ENCODE measurements at regions not wholly inside any gene's neighbourhood (a gene's known extent, or its start where the extent isn't known, plus 50 kb on each side); places are given as distances from the start of the nearest gene placed in this dataset.

DNA sequence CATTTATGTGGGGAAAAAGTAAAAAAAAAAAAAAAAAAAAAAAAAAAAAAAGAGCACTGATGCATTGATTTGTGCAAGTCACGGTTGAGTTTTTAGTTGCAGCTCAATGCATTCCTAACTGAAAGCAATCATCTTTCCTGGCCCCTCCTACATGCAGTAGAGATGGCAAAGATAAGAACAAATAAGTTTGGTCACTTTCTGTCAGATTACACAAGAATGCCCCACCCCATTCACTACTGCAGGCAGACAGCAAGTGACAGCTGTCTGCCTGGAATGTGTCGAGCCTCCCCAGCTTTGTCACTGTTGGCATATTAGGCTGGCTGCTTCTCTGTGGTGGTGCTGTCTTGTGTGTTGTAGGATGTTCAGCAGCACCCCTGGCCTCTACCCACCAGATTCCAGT, 243.5 kb downstream of the FOXL1 start:
- no peak for DNase-seq (ENCODE audit: low read depth in 4 of 4, low spot score in 2 of 4)

DNA sequence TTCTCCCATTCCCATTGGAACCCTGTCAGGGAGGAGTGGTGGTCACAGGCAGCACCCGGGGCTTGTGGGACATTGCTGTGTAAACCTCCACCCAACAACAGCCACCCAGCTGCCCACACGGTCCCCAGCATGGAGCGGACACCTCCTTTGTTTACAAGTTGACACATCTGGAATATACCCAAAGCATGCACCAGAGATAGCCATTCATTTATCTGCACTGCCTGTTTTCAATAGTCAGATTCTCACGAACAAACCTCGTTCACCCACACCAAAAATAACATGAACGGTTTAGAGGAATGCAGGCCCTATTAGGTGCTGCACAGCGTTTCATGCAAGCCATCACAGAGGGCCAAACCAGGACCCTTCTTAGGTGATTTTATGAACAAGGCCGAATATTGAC, 244.8 kb downstream of the FOXL1 start:
- no peak for DNase-seq (ENCODE audit: low read depth in 4 of 4, low spot score in 2 of 4)

DNA sequence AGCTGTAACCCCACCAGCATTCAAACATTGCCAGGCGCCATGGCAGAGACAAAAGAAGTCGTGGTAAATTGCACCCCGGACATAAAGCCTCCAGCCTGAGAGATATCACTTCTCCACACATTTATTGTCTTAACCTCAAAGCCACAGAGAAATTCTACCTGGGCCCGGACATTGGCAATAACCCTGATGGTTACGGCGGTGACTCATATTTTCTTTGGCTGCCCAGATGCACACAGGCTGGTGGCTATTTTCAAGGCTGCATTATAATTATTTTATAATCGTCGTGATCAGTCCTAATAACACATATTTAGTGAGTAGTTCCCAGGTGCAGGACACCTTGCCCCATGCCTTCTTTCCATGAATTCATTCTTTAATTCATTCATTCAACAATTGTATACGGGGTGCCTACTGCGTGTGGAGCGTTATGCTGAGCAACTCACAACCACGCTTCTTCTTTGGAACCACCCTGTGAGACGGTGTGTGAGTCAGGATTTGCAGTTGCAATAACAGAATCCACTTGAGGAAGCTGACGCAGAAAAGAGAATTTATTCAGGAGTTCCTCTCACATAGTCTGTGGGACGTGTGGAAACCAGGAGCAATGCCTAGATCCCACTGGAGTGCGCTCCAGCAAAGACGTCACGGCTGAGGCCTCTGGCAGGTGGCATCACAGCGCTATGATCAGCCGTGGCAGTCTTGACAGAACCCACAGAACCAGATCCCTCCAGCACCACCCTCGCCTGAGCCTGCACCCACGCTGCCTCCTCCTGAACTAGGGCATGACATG, 245.7 kb downstream of the FOXL1 start:
- no peak for DNase-seq (ENCODE audit: low read depth in 4 of 4, low spot score in 2 of 4)

DNA sequence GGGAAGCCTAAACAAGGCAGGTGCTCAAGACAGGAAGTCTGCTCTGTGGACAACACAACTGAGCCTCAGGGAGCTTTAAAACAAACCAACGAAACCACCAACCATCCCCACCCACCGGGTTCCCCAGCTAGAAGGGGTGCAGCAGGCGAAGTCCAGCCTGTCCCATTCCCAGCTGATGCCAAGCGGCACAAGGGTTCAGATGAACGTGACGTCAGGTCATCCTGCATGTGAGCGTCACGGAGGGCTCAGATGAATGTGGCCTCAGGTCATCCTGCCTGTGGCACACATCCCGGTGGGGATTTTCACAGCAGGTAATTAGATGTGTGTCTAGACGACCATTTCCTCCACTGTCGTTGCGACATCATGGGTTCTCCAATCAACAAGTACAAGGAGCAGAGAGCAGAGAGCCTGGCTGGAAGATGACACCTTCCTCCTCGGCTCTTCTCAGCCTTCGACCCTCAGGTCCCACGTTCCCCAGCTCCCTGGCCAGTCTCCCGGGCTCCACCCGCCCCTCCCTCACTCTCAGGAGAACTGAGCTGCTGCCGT, 246.5 kb downstream of the FOXL1 start:
- no peak for DNase-seq (ENCODE audit: low read depth in 4 of 4, low spot score in 2 of 4)

DNA sequence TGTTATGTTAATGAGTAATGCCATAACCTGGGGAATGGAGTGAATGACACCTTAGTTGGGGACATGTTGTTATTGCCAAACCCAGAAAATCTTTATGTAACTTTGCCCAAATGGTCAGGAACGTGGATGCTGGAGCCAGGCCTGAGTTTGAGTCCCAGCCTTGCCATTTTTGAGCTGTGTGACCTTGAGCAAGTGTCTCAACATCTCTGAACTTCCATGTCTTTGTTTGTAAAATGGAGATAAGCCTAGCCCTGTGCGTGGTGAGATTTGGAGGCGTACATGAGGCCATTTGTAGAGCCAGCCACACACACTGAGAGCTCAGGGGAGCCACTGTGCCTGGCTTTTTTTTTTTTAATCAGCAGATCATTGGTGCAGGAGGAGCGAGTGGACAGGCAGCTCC, 247.3 kb downstream of the FOXL1 start:
- no peak for DNase-seq (ENCODE audit: low read depth in 4 of 4, low spot score in 2 of 4)

DNA sequence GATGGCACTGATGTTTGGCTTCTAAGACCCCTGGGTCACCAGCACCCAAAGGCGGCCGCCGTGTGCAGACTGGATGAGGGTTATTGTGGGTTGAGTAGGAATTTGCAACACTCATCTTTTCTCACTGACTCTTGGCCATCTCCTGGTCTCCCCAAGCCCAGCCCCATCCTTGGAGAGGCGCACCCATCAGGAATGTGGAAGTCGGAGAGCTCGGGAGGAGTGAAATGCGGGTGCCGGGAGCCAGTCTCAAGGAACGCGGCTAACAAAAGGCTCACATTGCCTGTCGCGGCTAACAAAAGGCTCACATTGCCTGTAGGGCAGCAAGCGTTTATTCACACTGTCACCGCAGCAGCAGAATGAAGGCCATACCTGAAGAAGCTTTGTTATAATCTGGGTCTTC, 248.6 kb downstream of the FOXL1 start:
- DNase-seq (ENCODE audit: low read depth in 4 of 4, low spot score in 2 of 4), result no peak

DNA sequence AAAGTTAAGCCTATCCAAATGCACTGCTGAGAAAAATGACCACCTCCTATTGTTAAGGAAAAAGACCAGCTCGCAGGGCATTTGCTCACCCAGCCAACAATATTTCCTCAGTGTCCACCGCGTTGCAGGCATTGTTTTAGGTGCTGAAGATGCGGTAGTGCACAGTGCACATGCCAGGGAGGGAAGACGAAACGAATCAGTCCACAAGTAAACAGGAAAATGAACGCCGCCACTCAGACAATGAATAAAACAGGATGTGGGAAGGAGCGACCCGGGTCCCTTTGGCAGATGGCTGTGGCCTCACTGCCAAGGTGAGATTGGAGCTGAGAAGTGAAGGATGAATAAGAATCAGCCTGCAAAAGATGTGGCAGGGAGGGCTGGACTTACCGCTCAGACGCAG, 249.2 kb downstream of the FOXL1 start:
- DNase-seq (ENCODE audit: low read depth in 4 of 4, low spot score in 2 of 4), result no peak

DNA sequence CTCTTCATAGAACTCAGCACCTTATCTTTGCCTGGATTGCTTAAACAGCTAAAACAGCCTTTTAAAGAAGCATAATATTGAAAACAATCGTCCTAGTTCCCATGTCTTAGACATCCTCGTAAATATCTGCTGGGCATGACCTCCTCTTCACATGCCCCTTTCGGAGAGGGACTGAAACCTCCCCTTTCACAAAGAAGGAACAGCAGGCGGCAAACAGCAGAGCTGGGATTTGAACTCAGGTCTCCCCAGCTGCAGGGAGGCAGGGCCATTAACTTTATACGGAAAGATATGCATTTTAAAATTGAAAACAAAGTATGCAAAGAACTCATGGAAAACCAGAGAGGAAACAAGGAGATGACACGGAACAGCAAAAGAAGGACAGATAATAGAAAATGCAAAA, 249.9 kb downstream of the FOXL1 start:
- no peak for DNase-seq (ENCODE audit: low read depth in 4 of 4, low spot score in 2 of 4)

DNA sequence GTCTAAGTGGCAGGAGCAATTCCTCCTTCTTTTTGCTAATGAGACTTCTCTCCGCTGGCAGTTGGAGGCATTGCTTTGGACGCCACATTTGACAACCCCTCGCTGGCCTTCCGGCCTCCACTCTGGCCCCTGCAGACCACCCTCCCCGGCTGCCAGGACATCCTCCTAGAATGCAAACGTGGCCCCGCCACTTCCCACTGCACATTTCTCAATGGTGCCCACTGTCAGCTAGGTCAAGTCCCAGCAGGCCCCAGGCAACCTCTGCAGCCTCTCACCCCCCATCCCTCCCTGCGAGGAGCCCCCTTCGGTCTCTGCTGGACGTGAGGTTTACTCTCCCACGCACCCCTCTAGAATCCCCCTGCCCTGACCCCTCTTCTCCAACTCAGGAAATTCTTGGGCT, 250.3 kb downstream of the FOXL1 start:
- no peak for DNase-seq (ENCODE audit: low read depth in 4 of 4, low spot score in 2 of 4)

DNA sequence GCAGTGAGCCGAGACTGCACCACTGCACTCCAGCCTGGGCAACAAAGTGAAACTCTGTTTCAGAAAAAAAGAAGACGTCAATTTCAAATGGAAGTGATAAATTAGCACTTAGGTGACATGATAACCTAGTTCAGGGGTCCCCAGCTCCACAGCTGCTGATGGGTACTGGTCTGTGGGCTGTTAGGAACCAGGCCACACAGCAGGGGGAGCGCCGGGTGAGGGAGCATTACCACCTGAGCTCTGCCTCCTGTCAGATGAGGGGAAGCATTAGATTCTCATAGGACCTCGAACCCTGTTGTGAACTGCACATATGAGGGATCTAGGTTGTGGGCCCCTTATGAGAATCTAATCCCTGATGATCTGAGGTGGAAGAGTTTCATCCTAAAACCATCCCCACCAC, 253.0 kb downstream of the FOXL1 start:
- DNase-seq (ENCODE audit: low read depth in 4 of 4, low spot score in 2 of 4), result no peak

DNA sequence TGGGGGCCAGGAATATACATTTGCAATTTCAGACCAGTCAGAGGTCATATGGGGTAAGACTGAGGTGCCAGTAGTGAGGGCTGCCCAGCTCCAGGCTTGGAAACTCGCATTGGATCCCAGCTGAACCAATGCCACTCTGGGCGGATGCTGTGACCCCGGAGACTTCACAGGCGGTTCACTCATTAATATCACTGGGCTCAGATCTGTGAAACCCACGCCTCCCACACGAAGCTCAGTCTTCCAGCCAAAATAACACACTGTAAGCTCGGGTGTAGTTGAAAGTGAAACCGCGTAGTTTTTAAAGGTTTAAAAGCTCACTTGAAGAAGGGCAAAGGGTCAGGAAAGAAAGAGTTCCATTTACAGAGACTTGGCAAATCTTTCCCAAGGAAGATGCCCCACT, 254.8 kb downstream of the FOXL1 start:
- no peak for DNase-seq (ENCODE audit: low read depth in 4 of 4, low spot score in 2 of 4)

DNA sequence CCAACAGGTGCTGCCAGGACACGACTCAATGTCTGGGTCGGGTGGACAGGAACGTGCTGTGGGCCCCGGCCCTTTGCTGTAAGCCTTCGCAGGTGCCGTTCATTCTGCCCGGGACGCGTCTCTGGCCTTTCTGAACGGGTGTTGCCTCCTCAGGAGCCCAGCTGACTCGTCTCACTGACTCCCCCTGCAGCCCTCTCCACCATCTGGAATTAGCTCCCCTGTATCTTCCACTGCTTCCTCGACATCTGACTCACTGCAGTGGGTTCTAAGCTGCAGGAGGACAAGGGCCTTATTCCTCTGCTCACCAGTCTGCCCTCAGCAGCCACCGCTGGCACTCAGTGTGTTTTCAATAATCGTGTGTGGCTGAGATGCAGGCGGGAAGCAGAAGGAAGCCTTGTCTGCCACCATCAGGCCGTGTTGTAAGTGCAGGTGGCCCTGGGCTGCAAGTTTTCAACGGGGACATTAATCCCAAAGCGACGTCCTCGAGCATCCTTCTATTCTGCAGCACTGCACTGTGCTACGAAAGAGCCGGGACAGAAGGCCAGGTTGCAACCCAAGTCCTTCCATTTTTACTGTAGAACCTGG, 256.2 kb downstream of the FOXL1 start:
- no peak for DNase-seq (ENCODE audit: low read depth in 4 of 4, low spot score in 2 of 4)

DNA sequence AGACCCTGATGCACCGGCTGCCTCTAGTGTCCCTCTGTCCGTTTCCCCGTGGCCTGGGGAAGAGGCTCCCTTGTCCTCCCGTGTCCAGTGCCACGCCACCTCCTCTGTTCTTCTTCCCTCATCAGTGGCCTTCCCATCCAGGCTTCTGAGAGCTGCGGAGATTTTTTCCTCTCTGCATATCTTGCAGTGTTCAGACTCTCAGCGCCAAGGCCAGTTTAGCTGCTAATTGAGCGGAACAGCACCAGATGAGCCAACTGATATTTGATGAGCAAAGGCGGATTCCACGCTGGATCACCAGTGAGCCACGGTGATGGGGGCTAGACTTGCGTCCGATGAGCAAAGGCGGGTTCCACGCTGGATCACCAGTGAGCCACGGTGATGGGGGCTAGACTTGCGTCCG, 257.6 kb downstream of the FOXL1 start:
- DNase-seq (ENCODE audit: low read depth in 4 of 4, low spot score in 2 of 4), result no peak

DNA sequence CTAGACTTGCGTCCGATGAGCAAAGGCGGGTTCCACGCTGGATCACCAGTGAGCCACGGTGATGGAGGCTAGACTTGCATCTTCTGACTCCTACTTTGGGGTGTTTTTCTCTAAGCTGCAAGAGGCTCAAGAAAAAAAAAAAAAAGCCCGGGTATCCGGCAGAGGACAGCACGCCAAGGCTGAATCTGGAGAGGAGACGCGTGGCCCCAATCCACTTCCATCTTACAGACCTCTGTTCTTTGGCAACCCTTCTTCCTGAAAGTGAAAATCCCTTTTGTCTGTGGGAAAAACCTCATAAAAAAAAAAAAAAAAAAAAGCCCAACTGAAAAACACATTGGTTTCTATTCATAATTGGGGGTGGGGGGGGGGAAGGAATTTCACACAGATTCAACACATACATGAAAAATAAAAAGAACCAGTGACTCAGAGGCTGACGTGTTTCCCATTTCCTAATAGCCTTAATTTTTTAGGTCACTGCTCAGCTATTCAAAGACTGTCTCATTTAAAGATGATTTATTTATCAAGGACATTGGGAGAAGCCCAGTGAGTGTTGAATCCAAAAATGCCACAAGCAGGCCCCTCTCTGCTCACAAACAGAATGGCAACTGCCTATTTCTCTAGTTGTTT, 258.3 kb downstream of the FOXL1 start:
- no peak for DNase-seq (ENCODE audit: low read depth in 4 of 4, low spot score in 2 of 4)

DNA sequence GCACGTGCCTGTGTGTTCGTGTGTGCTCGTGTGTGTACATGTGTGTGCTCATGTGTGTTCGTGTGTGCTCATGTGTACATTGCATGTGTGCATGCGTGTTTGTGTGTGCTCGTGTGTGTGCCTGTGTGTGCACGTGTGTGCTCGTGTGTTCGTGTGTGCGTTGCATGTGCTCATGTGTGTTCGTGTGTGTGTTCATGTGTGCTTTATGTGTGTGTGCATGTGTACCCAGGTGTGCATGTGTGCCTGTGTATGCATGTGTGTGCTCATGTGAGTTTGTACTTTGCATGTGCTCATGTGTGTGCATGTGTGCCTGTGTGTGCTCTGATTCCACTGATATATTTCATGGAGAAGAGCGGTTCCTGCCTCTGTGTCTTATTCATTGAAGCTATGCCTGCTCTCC, 265.5 kb downstream of the FOXL1 start:
- DNase-seq (ENCODE audit: low read depth in 4 of 4, low spot score in 2 of 4), result no peak

DNA sequence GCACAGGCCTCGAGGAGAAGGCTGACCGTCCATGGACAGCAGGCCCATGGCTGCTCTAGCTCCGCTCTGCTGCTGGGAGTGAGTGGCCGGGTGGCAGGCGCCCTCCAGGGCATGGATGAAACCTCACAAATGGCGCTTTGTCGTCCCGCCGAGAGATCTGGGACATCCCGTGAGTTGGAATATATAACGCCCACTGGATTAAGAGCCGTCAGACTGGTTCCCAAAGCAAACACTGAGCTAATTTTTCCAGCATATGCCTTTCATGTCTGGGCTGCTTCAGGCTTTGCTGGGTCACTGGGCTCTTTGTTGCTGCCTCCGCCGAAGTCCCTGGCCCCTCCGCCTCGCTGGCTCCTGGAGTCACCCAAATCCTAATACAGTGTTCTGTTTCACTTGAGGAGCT, 266.3 kb downstream of the FOXL1 start:
- DNase-seq (ENCODE audit: low read depth in 4 of 4, low spot score in 2 of 4), result no peak

DNA sequence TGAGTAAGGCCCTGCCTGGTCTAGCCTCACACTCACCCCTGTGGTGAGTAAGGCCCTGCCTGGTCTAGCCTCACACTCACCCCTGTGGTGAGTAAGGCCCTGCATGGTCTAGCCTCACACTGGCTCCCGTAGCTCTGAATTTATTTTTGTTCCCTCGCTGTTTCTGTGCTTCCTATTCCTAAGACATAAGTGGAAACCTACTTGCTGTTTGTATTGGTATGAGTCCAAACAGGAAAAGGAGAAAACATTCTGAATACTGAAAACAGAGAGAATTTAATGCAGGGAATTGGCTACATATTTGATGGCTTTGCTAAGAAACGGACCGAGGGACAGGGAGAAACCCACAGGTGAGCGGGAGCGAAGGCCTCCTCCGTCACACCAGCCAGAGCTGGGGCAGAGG, 267.8 kb downstream of the FOXL1 start:
- no peak for DNase-seq (ENCODE audit: low read depth in 4 of 4, low spot score in 2 of 4)

DNA sequence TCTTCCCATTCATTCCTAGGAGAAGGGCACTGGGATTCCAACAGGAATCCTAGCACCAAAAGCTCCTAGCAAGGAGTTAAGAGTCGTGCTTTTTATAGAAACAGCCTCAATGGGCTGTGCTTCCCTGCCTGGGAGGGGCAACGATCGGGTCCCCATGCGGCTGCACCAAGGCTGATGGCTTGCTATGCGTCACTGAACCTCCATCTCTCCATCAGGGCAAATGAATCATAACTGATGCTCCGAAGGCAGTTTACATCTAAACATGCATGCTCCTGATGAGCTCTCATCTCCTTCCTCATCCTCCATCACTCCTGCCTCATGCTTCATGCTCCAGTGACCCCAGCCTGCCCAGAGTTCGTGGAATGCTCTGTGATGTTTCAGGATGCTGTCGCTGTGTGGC, 270.5 kb downstream of the FOXL1 start:
- DNase-seq (ENCODE audit: low read depth in 4 of 4, low spot score in 2 of 4), result no peak

DNA sequence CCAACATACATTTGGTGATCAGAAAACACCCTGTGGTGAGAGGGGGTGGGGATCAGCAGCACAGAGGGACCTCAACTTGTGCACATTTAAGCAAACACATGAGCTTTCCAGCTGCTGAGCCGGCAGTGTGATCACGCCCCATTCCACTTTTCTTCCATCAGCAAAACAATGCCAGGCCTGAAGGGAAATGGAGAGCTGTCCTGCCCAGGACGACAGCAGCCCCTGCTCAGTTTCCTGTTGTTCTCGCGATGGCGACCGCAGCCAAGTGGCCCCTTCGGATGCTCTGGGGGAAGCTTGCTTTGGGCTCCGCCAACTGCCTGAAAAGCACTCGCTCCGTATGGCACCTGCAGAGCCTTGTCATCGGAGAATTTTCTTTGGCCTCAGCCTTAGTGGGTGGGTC, 272.3 kb downstream of the FOXL1 start:
- no peak for DNase-seq (ENCODE audit: low read depth in 4 of 4, low spot score in 2 of 4)

DNA sequence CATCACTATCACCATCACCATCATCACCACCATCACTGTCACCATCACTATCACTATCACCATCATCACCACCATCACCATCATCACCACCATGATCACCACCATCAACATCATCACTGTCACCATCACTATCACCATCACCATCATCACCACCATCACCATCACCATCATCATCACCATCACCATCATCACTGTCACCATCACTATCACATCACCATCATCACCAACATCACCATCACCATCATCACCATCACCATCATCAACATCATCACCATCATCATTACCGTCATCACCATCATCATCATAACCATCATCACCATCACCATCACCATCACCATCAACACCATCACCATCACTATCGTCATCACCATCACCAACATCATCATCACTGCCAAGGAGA, 273.8 kb downstream of the FOXL1 start:
- no peak for DNase-seq (ENCODE audit: low read depth in 4 of 4, low spot score in 2 of 4)

DNA sequence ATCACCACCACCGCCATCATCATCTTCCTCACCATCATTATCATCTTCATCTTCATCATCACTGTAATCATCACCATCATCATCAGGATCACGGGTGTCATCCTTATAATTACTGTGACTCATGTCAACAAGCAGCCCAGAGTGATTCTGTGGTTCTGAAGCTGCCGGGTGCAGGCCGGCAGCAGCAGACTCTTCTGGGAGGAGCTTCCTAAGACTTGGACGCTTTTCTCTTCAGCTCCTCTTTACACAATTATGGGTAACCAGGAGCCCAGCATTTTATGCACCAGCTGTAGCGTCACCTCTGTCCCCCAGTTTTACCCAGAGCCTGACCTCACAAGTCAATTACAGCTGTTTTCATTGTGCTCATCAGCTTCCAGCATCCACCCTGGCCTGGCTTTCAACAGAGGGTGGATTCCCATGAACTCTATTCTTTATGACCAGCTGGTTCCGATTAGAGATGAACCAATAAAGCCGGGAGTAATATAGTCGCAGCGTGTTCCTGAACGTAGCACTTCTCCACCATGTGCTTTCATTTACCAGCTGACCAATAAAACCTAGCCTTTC, 275.8 kb downstream of the FOXL1 start:
- no peak for DNase-seq (ENCODE audit: low read depth in 4 of 4, low spot score in 2 of 4)

All from left renal cortex interstitium (tissue), 4 donors.